GM12892 (cell line): ENCODE measurements at regions not wholly inside any gene's neighbourhood (a gene's known extent, or its start where the extent isn't known, plus 50 kb on each side); places are given as distances from the start of the nearest gene placed in this dataset.
"Not testable (repeated sequence)": the region's sequence is repeated elsewhere in the genome, so short reads cannot be mapped to it uniquely, and the experiment has no call there.

Experiments
- POLR2A ChIP-seq: IDR thresholded peaks from 2 replicates; pipeline ENCODE4 v1.6.1; 2011; ENCODE audit warnings: low read depth, low read length, control low read depth
- POLR2AphosphoS5 ChIP-seq: IDR thresholded peaks from 2 replicates; pipeline ENCODE4 v1.6.1; 2011; ENCODE audit warnings: low read depth, low read length, control low read depth
- TAF1 ChIP-seq: IDR thresholded peaks from 2 replicates; pipeline ENCODE4 v1.6.1; 2011; ENCODE audit warnings: low read depth, mild to moderate bottlenecking, control low read depth, low read length, borderline replicate concordance

DNA sequence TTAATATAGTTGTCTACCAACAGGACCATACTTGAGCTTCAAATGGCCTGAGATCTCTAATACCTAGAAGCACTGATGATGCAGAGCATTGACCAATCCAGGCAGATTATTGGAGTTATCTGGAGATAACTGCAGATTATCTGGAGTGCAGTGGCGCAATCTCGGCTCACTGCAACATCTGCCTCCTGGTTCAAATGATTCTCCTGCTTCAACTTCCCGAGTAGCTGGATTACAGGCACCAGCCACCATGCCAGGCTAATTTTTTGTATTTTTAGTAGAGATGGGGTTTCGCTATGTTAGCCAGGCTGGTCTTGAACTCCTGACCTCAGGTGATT lies 1225.4 kb upstream of the ZEB2 start:
- TF ChIP-seq POLR2A, POLR2AphosphoS5, TAF1: not testable (repeated sequence)
